ENCODE measurements at regions not wholly inside any gene's neighbourhood (a gene's known extent, or its start where the extent isn't known, plus 50 kb on each side); places are given as distances from the start of the nearest gene placed in this dataset.

- TF ChIP-seq, protein P1, sequence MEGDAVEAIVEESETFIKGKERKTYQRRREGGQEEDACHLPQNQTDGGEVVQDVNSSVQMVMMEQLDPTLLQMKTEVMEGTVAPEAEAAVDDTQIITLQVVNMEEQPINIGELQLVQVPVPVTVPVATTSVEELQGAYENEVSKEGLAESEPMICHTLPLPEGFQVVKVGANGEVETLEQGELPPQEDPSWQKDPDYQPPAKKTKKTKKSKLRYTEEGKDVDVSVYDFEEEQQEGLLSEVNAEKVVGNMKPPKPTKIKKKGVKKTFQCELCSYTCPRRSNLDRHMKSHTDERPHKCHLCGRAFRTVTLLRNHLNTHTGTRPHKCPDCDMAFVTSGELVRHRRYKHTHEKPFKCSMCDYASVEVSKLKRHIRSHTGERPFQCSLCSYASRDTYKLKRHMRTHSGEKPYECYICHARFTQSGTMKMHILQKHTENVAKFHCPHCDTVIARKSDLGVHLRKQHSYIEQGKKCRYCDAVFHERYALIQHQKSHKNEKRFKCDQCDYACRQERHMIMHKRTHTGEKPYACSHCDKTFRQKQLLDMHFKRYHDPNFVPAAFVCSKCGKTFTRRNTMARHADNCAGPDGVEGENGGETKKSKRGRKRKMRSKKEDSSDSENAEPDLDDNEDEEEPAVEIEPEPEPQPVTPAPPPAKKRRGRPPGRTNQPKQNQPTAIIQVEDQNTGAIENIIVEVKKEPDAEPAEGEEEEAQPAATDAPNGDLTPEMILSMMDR (IDR thresholded peaks at IDR 0.05; ENCODE audit: low read depth, low read length): no peak
- H3K4me3 ChIP-seq (ENCODE audit: low read depth, low read length): no peak overlapping the region
These were observed 373.1 kb downstream of the CSNK1G3 start for GRCh38 chr5:123885081-123885480.

DNA sequence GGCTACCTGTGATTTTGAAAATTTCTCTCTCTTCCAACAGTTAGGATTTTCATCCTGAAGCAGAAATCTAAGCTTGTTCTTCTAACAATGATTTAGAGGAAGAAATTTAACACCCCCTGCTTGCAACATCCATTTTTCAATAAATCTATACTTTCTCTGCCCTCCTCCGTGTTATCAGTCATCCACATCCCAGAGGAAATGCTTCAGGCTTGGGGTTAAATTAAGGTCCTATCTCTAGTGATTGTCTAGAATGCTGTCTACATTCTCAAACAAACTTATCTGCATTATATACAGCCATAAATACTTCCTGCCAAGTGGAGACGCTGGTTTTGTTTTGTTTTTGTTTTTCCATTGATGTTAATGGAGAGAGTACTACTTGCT lies 371.0 kb downstream of the CSNK1G3 start:
- TF ChIP-seq, protein P1 (IDR thresholded peaks at IDR 0.05; ENCODE audit: low read depth, low read length): no peak

DNA sequence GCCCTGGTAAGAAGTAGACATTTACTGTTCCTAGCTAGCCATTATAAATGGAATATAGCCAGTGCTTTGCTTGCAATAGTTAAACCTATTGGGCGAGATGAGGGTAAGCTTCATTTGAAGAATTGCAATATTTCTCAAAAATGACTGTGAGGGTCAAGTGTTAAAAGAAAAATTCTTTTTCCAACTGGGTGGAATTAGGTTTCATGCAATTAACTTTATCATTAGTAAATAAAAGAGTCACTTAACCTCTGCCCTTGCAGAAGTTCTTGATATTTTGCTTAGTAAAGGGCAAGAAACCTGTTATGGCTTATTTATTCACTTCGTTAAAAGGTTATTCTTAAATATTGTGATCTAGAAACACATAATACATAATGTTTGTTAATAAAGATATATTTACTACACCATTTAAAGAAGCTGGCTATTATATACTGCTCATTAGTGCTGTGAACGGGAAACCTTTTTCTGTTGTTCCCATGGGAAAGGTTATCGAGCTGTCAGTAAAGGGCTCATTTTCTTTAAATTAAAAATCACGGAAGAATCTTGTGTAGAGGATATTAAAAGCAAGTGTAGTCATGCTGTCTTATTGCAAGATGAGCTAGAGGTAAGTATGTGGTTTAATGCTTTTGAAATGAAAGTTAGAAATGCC lies 370.5 kb downstream of the CSNK1G3 start:
- TF ChIP-seq, protein P1 (IDR thresholded peaks at IDR 0.05; ENCODE audit: low read depth, low read length): no peak
- H3K4me3 ChIP-seq (ENCODE audit: low read depth, low read length): no peak overlapping the region

More for the DNA sequence above, 371.0 kb downstream of the CSNK1G3 start:
- no peak overlapping the region for H3K4me3 ChIP-seq (ENCODE audit: low read depth, low read length)

GRCh38 chr5:123881759-123882244 lies 369.8 kb downstream of the CSNK1G3 start:
- TF ChIP-seq, protein P1 (IDR thresholded peaks at IDR 0.05; ENCODE audit: low read depth, low read length): no peak
- H3K4me3 ChIP-seq (ENCODE audit: low read depth, low read length): no peak overlapping the region

DNA sequence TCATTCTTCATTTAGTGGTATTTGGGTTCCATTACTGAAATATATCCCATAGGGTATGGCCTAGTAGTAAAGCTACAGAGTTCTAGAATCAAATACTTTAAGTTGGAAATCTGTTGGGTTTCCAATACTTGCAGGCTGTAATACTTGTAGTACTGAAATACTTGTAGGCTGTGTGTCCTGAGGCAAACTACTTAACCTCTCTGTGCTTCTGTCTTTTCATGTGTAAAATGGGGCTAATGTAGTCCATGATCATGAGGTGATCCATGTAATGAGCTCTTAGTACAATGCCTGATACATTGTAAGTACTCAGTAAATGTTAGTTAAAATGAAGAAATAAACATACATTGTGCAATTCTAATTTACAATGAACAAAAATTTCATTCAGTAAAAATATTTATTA lies 368.9 kb downstream of the CSNK1G3 start:
- TF ChIP-seq, protein P1 (IDR thresholded peaks at IDR 0.05; ENCODE audit: low read depth, low read length): no peak
- no peak overlapping the region for H3K4me3 ChIP-seq (ENCODE audit: low read depth, low read length)

DNA sequence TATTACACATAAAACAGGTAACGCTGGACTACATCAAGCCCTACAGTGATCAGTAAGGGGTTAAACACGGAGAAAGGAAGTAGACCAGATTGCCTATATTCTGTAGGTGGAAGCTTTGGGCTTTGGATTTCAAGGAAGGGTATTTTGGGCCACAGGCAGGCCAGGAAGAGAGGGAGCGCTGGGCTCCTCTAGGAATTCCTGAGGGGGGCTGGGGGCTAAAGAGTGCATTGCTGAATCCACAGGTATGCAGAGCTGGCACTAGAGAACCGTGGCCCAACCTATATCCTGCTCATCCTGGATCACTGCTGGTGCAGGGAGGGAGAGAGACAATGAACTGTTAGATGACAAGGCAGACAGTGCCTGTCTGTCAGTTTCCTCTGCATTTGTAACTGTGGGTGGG lies 367.1 kb downstream of the CSNK1G3 start:
- H3K4me3 ChIP-seq (ENCODE audit: low read depth, low read length): no peak overlapping the region

GRCh38 chr5:123876276-123876790 lies 364.4 kb downstream of the CSNK1G3 start:
- TF ChIP-seq, protein P1 (IDR thresholded peaks at IDR 0.05; ENCODE audit: low read depth, low read length): no peak
- H3K4me3 ChIP-seq (ENCODE audit: low read depth, low read length): no peak overlapping the region

More for the DNA sequence above, 367.1 kb downstream of the CSNK1G3 start:
- TF ChIP-seq, protein P1 (IDR thresholded peaks at IDR 0.05; ENCODE audit: low read depth, low read length): no peak

Data from WI38 (cell line).